Naive thymus-derived CD4-positive, alpha-beta T cell (primary cell): ENCODE measurements at regions not wholly inside any gene's neighbourhood (a gene's known extent, or its start where the extent isn't known, plus 50 kb on each side); places are given as distances from the start of the nearest gene placed in this dataset.
A peak's percentile ranks its signal among the peaks of the same experiment; 100 is the strongest.

Experiments
- ATAC-seq: fragments of 150-1000 bp; cut with Tn5 transposase; 2 replicates; pipeline ENCODE4 v1.10.0; 2021; ENCODE audit warnings: mild to moderate bottlenecking, moderate library complexity
- CTCF ChIA-PET: fragments of 350-600 bp; sonication (Branson Sonifier 250); formaldehyde crosslinking; loops from one replicate; lab custom pipeline; 2021; ENCODE audit warnings: antibody characterized with exemption; lab: Charles Lee
- POLR2A ChIA-PET: fragments of 350-600 bp; sonication (Branson Sonifier 250); formaldehyde crosslinking; loops from one replicate; lab custom pipeline; 2021; ENCODE audit warnings: antibody characterized with exemption, inconsistent platforms; lab: Charles Lee
- DNase-seq, 9 donors: peaks; one replicate each; pipeline versions ENCODE4 v3.0.0 to v3.0.0-alpha.2; 2020 to 2022; ENCODE audit warnings: mixed read lengths in 1 of 9
- H3K27ac ChIP-seq: one replicate; pipeline ENCODE4 v1.7.0; 2013; ENCODE audit warnings: mild to moderate bottlenecking, low read depth, low read length, moderate library complexity
- H3K27me3 ChIP-seq, 2 donors: one replicate each; pipeline ENCODE4 v1.7.0; 2013; ENCODE audit warnings: low read length in 2 of 2, mild to moderate bottlenecking in 2 of 2, moderate library complexity in 2 of 2; ENCODE audit not compliant: control insufficient read depth in 2 of 2, insufficient read depth in 2 of 2
- H3K36me3 ChIP-seq, 3 experiments: 1 replicate in 2 of 3; 2 replicates in 1 of 3; pipeline ENCODE4 v1.7.0; 2013; ENCODE audit warnings: low read length in 3 of 3, mild to moderate bottlenecking in 3 of 3, moderate library complexity in 1 of 3; ENCODE audit not compliant: insufficient read depth in 3 of 3, control insufficient read depth in 2 of 3
- H3K4me1 ChIP-seq, 2 donors: one replicate each; pipeline ENCODE4 v1.7.0; 2013; ENCODE audit warnings: low read length in 2 of 2, mild to moderate bottlenecking in 2 of 2, moderate library complexity in 1 of 2; ENCODE audit not compliant: control insufficient read depth in 2 of 2, insufficient read depth in 2 of 2
- H3K4me3 ChIP-seq: 2 replicates; pipeline ENCODE4 v1.7.0; 2013; ENCODE audit warnings: mild to moderate bottlenecking, low read length
- H3K9me3 ChIP-seq, 3 experiments: 1 replicate in 2 of 3; 2 replicates in 1 of 3; pipeline ENCODE4 v1.7.0; 2013; ENCODE audit warnings: low read length in 3 of 3; ENCODE audit not compliant: control insufficient read depth in 2 of 3
- H3K27ac Mint-ChIP-seq, 9 donors: one replicate each; pipeline ENCODE4 v1.8.0; 2020 to 2022; ENCODE audit warnings: mixed read lengths in 9 of 9, mild to moderate bottlenecking in 8 of 9, moderate library complexity in 5 of 9, inconsistent platforms in 2 of 9
- H3K27me3 Mint-ChIP-seq, 5 donors: one replicate each; pipeline ENCODE4 v1.8.0; 2021 to 2022; ENCODE audit warnings: mixed read lengths in 5 of 5, mild to moderate bottlenecking in 1 of 5
- H3K36me3 Mint-ChIP-seq, 5 donors: one replicate each; pipeline ENCODE4 v1.8.0; 2020 to 2022; ENCODE audit warnings: mixed read lengths in 5 of 5, mild to moderate bottlenecking in 3 of 5, inconsistent platforms in 1 of 5
- H3K4me1 Mint-ChIP-seq, 7 donors: one replicate each; pipeline ENCODE4 v1.8.0; 2020 to 2022; ENCODE audit warnings: mixed read lengths in 7 of 7, mild to moderate bottlenecking in 3 of 7, inconsistent platforms in 1 of 7
- H3K4me3 Mint-ChIP-seq, 10 donors: one replicate each; pipeline ENCODE4 v1.8.0; 2020 to 2022; ENCODE audit warnings: mild to moderate bottlenecking in 10 of 10, mixed read lengths in 10 of 10, moderate library complexity in 6 of 10, inconsistent platforms in 2 of 10
- H3K9me3 Mint-ChIP-seq, 11 donors: one replicate each; pipeline ENCODE4 v1.8.0; 2020 to 2022; ENCODE audit warnings: mixed read lengths in 11 of 11, mild to moderate bottlenecking in 4 of 11, inconsistent platforms in 1 of 11, moderate library complexity in 1 of 11
- intact Hi-C, 2 donors: fragments of 100-400 bp; cut with micrococcal nuclease; formaldehyde crosslinking; loops; one replicate each; pipeline ENCODE4 v1.15.1; 2023

DNA sequence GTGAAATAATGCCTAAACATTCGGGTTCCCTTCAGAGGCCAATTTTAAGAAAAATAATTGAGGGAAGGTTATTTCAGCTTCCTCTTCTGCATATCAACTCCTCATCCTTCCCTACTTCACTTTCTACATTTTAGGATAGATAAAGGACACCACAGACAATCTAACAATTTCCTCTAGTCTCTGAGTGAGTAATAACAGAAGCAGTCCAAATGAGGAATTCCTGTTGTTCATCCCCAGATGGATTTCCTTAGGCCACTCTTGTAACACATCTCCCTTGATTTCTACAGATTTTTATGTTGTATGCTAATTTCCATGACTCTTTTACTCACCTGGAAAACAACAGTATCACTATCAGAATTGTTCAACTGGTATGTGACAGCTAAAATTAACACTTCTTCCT lies 87.7 kb upstream of the LYPLAL1 start:
- POLR2A ChIA-PET: no interaction called here
- no peak for ATAC-seq

GRCh38 chr1:219086956-219087469 lies 86.7 kb upstream of the LYPLAL1 start:
- no peaks in the 10 kb centered on the region for H3K36me3 ChIP-seq
- H3K9me3 ChIP-seq: no peaks in the 10 kb centered on the region
- H3K9me3 Mint-ChIP-seq: peaks cover 0 to 13% (median 0%) of the 10 kb centered on the region in 11 donors
- no peak for DNase-seq
- H3K4me1 ChIP-seq: no peaks in the 10 kb centered on the region
- no peak overlapping the region for H3K4me3 ChIP-seq
- ChIA-PET CTCF (no interaction called here), POLR2A (no interaction called here)
- no peaks in the 10 kb centered on the region for H3K27me3 ChIP-seq
- H3K4me1 Mint-ChIP-seq: peaks cover 0 to 1% (median 0%) of the 10 kb centered on the region in 7 donors
- no peaks in the 10 kb centered on the region for H3K36me3 Mint-ChIP-seq
- H3K27ac ChIP-seq: no peak overlapping the region
- no peak overlapping the region for H3K27ac Mint-ChIP-seq
- ATAC-seq: no peak
- intact Hi-C loops: no loop called here
- H3K4me3 Mint-ChIP-seq: no peak overlapping the region
- peaks cover 0 to 16% (median 8%) of the 10 kb centered on the region in 5 donors for H3K27me3 Mint-ChIP-seq

More for the DNA sequence above, 87.7 kb upstream of the LYPLAL1 start:
- intact Hi-C loops: no loop called here
- H3K9me3 ChIP-seq: no peaks in the 10 kb centered on the region
- H3K27me3 ChIP-seq: no peaks in the 10 kb centered on the region
- H3K36me3 ChIP-seq: no peaks in the 10 kb centered on the region
- Mint-ChIP-seq H3K9me3 (peaks cover 0 to 4% (median 0%) of the 10 kb centered on the region in 11 donors), H3K36me3 (no peaks in the 10 kb centered on the region), H3K27me3 (peaks cover 0 to 12% (median 8%) of the 10 kb centered on the region in 5 donors), H3K4me3 (no peak overlapping the region), H3K4me1 (peaks cover 0 to 1% (median 0%) of the 10 kb centered on the region in 7 donors), H3K27ac (no peak overlapping the region)
- CTCF ChIA-PET: no interaction called here
- H3K27ac ChIP-seq: no peak overlapping the region
- no peaks in the 10 kb centered on the region for H3K4me1 ChIP-seq
- no peak for DNase-seq
- H3K4me3 ChIP-seq: no peak overlapping the region

GRCh38 chr1:219088778-219089557 lies 84.7 kb upstream of the LYPLAL1 start:
- Mint-ChIP-seq H3K27me3 (peaks cover 0 to 16% (median 8%) of the 10 kb centered on the region in 5 donors), H3K4me3 (no peak overlapping the region), H3K36me3 (no peaks in the 10 kb centered on the region), H3K4me1 (peaks cover 0 to 1% (median 0%) of the 10 kb centered on the region in 7 donors), H3K27ac (no peak overlapping the region), H3K9me3 (peaks cover 0 to 21% (median 1%) of the 10 kb centered on the region in 11 donors)
- Histone ChIP-seq H3K4me1 (no peaks in the 10 kb centered on the region), H3K36me3 (no peaks in the 10 kb centered on the region), H3K27ac (no peak overlapping the region), H3K4me3 (no peak overlapping the region), H3K27me3 (no peaks in the 10 kb centered on the region), H3K9me3 (no peaks in the 10 kb centered on the region)
- intact Hi-C loops: no loop called here
- ChIA-PET CTCF (no interaction called here), POLR2A (no interaction called here)
- peak; percentile 89 for ATAC-seq
- no peak for DNase-seq

DNA sequence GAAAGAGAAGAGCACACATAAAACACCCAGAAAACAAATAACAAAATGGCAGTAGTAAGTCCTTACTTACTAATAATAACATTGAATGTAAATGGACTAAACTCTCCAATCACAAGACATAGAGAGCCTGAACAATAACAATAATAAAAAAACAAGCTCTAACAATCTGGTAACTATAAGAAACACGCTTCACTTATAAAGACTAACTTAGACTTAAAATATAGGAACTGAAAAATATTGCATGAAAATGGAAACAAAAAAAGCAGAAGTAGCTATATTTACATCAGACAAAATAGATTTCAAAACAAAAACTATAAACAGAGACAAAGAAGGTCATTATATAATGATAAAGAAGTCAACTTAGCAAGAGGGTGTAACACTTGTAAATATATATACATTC lies 83.1 kb upstream of the LYPLAL1 start:
- ATAC-seq (peak; percentile 60), DNase-seq (no peak)
- Mint-ChIP-seq H3K9me3 (peaks cover 0 to 21% (median 1%) of the 10 kb centered on the region in 11 donors), H3K27ac (no peak overlapping the region), H3K27me3 (peaks cover 0 to 16% (median 3%) of the 10 kb centered on the region in 5 donors), H3K4me3 (no peak overlapping the region), H3K4me1 (peaks cover 0 to 1% (median 0%) of the 10 kb centered on the region in 7 donors), H3K36me3 (no peaks in the 10 kb centered on the region)
- no peak overlapping the region for H3K4me3 ChIP-seq
- no peaks in the 10 kb centered on the region for H3K27me3 ChIP-seq
- ChIA-PET POLR2A (no interaction called here), CTCF (no interaction called here)
- intact Hi-C loops: no loop called here
- no peak overlapping the region for H3K27ac ChIP-seq
- H3K9me3 ChIP-seq: no peaks in the 10 kb centered on the region
- H3K36me3 ChIP-seq: no peaks in the 10 kb centered on the region
- H3K4me1 ChIP-seq: no peaks in the 10 kb centered on the region

DNA sequence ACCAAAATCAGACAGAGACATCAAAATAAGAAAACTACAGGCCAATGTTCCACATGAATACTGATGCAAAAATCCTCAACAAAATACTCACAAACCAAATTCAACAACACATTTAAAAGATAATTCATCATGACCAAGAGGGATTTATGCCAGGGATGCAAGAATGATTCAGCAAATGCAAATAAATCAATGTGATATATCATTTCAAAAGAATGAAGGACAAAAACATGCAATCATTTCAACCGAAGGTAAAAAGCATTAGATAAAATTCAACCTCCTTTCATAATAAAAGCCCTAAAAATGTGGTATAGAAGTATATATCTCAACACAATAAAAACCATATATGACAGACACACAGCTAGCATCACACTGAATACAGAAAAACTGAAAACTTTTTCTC lies 81.5 kb upstream of the LYPLAL1 start:
- intact Hi-C loops: no loop called here
- H3K4me1 Mint-ChIP-seq: no peaks in the 10 kb centered on the region
- H3K9me3 Mint-ChIP-seq: peaks cover 0 to 21% (median 2%) of the 10 kb centered on the region in 11 donors
- H3K27me3 Mint-ChIP-seq: peaks cover 0 to 16% (median 3%) of the 10 kb centered on the region in 5 donors
- Histone ChIP-seq H3K4me3 (no peak overlapping the region), H3K27ac (no peak overlapping the region), H3K9me3 (no peaks in the 10 kb centered on the region), H3K36me3 (no peaks in the 10 kb centered on the region), H3K27me3 (no peaks in the 10 kb centered on the region), H3K4me1 (no peaks in the 10 kb centered on the region)
- DNase-seq (no peak), ATAC-seq (no peak)
- H3K27ac Mint-ChIP-seq: no peak overlapping the region
- ChIA-PET POLR2A (no interaction called here), CTCF (no interaction called here)
- no peaks in the 10 kb centered on the region for H3K36me3 Mint-ChIP-seq
- no peak overlapping the region for H3K4me3 Mint-ChIP-seq

DNA sequence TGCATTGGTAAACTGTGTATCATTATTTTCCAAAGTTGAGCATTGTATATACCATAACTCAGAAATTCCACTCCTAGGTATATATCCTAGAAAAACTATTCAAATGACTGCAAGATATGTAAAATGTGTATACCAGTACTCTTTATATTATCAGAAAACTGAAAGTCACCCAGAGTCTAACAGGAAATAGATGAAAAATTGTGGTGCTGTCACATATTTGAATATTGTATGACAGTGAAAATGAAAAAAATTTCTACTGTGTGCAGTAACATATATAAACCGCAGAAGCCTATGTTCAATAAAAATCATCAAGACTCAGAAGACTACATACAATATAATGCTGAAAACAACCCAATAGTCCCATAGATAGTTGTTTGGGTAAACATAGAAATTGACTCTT lies 74.4 kb upstream of the LYPLAL1 start:
- POLR2A ChIA-PET: no interaction called here
- Mint-ChIP-seq H3K4me3 (no peak overlapping the region), H3K9me3 (peaks cover 0 to 7% (median 0%) of the 10 kb centered on the region in 11 donors)

GRCh38 chr1:219100059-219100458 lies 73.6 kb upstream of the LYPLAL1 start:
- intact Hi-C loops: no loop called here
- H3K36me3 Mint-ChIP-seq: no peaks in the 10 kb centered on the region
- no peak overlapping the region for H3K27ac Mint-ChIP-seq
- DNase-seq (no peak), ATAC-seq (no peak)
- ChIA-PET CTCF (no interaction called here), POLR2A (no interaction called here)
- no peaks in the 10 kb centered on the region for H3K27me3 ChIP-seq
- H3K9me3 Mint-ChIP-seq: peaks cover 0 to 7% (median 0%) of the 10 kb centered on the region in 11 donors
- no peaks in the 10 kb centered on the region for H3K36me3 ChIP-seq
- no peak overlapping the region for H3K4me3 Mint-ChIP-seq
- H3K9me3 ChIP-seq: no peaks in the 10 kb centered on the region
- H3K4me1 Mint-ChIP-seq: no peaks in the 10 kb centered on the region
- peaks cover 0 to 4% (median 0%) of the 10 kb centered on the region in 5 donors for H3K27me3 Mint-ChIP-seq
- H3K4me1 ChIP-seq: no peaks in the 10 kb centered on the region
- no peak overlapping the region for H3K4me3 ChIP-seq
- no peak overlapping the region for H3K27ac ChIP-seq

More for the DNA sequence above, 74.4 kb upstream of the LYPLAL1 start:
- Mint-ChIP-seq H3K4me1 (no peaks in the 10 kb centered on the region), H3K27ac (no peak overlapping the region), H3K27me3 (peaks cover 0 to 4% (median 0%) of the 10 kb centered on the region in 5 donors), H3K36me3 (no peaks in the 10 kb centered on the region)
- no peak for ATAC-seq
- Histone ChIP-seq H3K4me1 (no peaks in the 10 kb centered on the region), H3K9me3 (no peaks in the 10 kb centered on the region), H3K4me3 (no peak overlapping the region), H3K27ac (no peak overlapping the region), H3K36me3 (no peaks in the 10 kb centered on the region), H3K27me3 (no peaks in the 10 kb centered on the region)
- intact Hi-C loops: no loop called here
- CTCF ChIA-PET: no interaction called here
- no peak for DNase-seq
